ENCODE measurements at regions not wholly inside any gene's neighbourhood (a gene's known extent, or its start where the extent isn't known, plus 50 kb on each side); places are given as distances from the start of the nearest gene placed in this dataset.

DNA sequence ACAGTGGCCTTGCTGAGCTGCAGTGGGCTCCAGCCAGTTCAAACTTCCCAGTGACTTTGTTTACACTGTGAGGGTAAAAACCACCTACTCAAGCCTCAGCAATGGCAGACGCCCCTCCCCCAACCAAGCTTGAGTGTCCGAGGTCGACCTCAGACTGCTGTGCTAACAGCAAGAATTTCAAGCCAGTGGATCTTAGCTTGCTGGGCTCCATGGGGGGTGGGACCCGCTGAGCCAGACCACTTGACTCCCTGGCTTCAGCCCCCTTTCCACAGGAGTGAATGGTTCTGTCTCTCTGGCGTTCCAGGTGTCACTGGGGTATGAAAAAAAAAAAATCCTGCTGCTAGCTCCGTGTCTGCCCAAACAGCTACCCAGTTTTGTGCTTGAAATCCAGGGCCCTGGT, 168.9 kb upstream of the INTU start:
- TF ChIP-seq, protein P1, sequence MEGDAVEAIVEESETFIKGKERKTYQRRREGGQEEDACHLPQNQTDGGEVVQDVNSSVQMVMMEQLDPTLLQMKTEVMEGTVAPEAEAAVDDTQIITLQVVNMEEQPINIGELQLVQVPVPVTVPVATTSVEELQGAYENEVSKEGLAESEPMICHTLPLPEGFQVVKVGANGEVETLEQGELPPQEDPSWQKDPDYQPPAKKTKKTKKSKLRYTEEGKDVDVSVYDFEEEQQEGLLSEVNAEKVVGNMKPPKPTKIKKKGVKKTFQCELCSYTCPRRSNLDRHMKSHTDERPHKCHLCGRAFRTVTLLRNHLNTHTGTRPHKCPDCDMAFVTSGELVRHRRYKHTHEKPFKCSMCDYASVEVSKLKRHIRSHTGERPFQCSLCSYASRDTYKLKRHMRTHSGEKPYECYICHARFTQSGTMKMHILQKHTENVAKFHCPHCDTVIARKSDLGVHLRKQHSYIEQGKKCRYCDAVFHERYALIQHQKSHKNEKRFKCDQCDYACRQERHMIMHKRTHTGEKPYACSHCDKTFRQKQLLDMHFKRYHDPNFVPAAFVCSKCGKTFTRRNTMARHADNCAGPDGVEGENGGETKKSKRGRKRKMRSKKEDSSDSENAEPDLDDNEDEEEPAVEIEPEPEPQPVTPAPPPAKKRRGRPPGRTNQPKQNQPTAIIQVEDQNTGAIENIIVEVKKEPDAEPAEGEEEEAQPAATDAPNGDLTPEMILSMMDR (IDR thresholded peaks at IDR 0.05): no peak
- TF ChIP-seq POLR2A (IDR thresholded peaks at IDR 0.05): no peak

All from lower leg skin (tissue), 3 donors.